ENCODE measurements at regions not wholly inside any gene's neighbourhood (a gene's known extent, or its start where the extent isn't known, plus 50 kb on each side); places are given as distances from the start of the nearest gene placed in this dataset.
A peak's percentile ranks its signal among the peaks of the same experiment; 100 is the strongest.

DNA sequence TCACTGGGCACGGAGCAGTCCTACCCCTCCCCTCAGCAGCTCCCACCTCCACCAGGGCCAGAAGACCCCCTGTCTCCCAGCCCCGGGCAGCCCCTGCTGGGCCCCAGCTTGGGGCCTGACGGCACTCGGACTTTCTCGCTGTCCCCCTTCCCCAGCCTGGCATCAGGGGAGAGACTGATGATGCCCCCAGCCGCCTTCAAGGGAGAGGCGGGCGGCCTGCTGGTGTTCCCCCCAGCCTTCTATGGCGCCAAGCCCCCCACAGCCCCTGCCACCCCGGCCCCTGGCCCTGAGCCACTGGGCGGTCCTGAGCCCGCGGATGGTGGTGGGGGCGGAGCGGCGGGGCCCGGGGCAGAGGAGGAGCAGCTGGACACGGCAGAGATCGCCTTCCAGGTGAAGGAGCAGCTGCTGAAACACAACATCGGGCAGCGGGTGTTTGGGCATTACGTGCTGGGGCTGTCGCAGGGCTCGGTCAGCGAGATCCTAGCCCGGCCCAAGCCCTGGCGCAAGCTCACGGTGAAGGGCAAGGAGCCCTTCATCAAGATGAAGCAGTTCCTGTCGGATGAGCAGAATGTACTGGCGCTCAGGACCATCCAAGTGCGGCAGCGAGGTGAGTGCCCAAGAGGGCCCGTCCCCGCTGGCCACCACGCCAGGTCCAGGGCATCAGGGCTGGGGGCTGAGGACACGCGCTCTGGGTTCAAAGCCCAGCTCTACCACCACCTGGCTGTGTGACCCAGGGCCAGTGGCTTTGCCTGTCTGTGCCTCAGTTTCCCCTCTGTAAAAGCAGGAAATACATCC is 58.6 kb downstream of the PHETA1 start:
- DNase-seq, result no peak

DNA sequence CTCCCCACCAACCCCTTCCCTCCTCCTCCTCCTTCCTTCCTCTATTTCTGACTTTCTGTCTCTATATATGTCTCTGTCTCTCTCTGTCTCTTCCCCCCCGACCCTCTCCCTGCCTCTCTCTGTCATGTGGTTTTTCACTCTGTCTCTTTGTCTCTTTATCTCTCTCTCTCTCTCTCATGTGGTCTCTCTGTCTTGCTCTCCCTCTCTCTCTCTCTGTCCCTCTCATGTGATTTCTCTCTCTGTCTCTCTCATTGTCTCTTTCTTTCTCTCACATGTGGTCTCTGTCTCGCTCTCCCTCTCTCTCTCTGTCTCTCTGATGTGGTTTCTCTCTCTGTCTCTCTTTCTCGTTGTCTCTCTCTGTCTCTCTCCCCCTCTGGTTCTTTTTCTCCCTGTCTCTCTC is 59.3 kb downstream of the PHETA1 start:
- no peak for DNase-seq

DNA sequence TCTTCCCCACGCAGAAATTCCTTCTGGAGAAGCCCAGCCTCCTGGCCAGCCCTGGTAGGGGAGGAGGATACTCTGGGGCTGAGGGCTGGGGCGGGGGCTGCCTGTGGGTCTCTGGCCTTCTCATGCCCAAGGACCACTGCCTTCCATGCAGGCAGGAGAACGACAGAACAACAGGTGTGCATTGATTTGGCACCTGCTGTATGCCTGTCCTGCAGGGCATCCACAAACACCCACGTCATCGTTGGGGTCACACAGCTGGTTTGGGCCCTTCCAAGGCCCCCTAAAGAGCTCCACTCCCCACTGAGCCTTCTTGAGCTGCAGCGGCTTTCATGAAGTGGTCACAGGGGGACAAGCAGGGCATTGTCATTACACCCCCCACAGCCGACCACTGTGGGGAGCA is 60.4 kb downstream of the PHETA1 start:
- no peak for DNase-seq

DNA sequence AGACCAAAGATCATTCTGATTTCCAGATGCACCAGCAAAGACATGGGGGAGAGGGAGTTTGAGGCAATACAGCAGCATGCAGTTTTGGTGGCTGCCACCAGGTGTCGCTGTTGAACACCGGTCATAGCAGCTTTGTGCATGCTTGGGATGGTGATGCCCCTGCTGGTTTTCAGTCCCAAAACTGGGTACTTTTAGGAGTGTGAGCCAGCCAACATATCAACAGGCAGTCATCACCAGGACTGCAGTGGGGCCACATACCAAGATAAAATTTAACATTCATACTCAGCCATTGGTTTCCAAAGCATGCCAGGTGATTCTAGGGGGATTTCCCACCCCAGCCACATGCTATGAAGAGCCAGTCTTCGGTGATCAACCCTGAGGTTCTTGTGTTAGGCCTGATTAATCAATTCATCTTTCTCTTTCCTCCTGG is 64.2 kb downstream of the PHETA1 start:
- DNase-seq, result peak; percentile 79

DNA sequence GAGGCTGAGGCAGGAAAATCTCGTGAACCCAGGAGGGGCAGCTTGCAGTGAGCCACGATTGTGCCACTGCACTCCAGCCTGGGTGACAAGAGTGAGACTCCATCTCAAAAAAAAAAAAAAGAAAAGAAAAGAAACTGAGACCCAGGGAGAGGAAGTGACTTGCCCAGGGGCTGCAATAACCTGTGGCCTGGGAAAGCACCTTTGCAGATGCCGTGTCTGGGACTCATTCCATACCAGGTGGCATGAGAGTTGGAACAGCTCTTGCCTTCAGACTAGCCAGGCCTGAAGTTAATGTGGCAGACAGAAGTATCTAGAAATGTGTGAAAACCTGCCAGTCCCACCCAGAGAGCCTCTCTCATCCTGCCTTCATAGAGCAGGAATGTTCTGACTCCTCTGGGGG is 65.4 kb downstream of the PHETA1 start:
- DNase-seq, result no peak

DNA sequence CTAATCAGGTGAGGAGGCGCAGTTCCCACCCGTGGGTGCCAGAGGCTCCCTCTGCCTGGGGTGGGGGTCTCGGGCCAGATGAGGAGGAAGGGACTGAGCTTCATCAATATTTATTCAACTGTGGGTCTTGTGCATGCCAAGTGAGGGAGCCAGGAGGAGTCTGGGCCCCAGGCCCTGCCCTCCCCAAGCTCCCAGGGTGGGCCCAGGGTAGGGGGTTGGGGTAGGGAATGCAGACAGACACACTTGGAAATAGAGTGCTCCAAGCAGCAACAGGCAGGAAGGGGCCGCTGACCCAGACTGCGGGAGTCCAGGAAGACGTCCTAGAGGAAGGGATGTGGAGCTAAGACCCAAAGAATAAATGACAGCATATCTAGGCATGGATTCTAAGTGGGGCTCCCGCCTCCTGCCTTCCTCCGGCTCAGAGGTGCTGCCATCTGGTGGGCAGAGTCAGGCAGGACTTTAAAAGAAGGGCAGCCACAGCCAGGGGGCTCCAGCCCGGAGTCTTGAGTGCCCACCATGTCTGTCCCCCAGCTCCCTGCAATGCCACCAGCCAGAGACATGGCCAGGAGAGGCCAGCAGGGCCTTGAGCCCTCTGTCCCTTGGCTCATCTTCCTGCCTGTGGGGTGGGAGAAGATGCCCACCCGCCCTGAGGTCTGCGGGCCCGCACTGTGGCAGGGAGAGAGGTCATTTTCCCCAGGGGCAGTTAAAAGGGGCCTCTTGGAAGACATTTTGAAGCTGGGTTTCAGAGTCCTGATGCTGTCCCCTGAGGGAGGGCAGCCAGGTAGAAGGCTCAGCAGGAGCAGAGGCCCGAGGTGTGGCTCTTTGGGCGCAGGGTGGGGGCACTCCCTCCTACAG is 70.1 kb downstream of the PHETA1 start:
- peak; percentile 73 for DNase-seq

DNA sequence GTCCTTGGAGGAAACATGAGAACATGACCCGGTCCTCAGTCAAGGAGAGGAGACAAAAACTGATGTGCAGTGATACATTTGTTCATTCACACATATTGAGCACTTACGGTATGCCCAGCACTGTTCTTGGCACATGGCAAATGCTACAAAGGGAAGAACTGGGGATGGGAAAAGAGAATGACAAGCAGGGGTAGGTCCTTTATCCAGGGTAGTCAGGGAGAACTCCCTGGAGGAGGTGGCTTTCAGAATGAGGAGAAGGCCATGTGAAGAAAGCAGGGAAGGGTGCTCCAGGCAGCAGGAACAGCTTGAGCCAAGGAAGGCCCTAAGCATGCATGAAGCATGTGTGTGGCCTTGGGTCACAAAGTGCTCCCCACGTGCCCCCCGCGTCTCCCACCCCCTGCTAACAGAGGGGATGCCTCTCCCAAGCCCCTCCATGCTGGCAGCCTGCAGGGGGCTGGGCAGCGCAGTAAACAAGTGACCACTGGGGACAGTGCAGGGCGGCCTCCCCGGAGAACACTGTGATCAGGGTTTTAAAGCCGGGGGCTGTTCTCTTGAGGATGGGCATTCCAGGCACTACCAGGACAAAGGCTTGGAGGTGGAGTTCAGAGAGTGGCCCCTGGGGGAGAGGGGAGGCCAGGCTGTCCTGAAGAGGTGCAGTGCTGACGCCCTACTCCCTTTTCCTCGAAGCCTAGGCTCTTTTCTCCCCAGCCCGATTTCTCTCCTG is 71.0 kb downstream of the PHETA1 start:
- DNase-seq, result no peak

DNA sequence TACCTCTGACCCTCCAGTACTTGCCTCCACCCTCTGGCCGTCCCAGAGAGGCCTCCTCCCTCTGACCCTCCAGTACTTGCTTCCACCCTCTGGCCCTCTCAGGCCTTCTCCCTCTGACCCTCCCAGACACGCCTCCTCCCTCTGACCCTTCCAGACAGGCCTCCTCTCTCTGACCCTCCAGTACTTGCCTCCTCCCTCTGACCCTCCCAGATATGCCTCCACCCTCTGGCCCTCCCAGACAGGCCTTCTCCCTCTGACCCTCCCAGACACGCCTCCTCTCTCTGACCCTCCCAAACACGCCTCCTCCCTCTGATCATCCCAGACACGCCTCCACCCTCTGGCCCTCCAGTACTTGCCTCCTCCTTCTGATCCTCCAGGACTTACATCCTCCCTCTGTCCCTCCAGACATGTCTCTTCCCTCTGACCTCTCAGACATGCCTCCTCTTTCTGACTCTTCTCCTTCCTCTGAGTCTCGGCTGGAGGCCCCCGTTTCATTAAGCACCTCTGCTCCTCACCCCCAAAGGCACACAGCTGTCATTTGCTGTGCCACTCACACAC is 71.9 kb downstream of the PHETA1 start:
- no peak for DNase-seq

DNA sequence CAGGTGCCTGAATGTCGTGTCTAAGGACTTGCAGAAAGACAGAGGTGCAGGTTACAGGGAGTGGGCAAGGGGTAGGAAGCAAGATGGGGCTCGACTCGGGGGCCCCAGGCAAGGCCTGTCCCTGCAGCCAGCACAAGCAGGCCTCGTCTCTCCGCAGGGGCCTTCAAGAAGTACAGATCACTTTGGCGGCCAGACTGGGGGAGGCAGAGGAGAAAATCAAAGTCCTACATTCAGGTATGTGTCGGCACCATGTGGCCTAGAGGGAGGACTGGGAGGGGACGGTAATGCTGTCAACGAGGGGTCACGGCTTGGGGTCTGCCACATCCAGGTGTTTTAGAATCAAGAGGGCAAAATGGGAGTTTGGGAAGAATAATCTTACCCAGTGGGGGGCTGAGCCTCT is 73.7 kb downstream of the PHETA1 start:
- DNase-seq, result no peak

DNA sequence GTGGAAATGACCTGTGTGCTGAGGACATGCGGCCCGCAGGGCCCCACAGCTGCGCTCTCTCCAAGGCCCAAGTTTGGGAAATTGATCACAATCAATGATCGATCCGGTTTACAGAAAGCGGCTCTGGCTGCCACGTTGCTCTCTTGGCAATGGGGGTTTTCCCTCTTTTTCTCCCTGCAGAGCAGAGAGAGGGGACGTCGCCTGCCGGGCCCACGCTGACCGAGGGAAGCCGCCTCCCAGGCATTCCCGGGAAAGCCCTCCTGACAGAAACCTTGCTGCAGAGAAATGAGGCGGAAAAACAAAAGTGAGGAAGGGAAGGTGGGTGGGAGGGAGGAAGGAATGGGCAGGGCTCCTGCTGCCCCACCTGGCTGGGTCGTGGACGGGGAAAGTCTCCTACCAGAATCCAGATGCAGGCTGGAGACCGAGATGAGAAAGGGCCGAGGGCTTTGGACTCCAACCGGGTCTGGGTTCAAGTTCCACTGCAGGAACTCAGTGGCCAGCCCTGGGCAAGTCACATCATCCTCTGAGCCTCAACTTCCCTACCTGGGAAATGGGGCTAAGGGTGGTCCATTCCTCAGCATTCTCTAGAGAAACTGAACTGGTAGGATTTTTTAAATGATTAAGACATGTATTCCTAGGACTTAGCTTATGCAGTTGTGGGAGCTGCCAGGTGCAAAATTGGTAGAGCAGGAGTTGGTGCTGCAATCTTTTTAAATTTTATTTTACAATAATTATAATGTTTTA is 75.5 kb downstream of the PHETA1 start:
- no peak for DNase-seq

DNA sequence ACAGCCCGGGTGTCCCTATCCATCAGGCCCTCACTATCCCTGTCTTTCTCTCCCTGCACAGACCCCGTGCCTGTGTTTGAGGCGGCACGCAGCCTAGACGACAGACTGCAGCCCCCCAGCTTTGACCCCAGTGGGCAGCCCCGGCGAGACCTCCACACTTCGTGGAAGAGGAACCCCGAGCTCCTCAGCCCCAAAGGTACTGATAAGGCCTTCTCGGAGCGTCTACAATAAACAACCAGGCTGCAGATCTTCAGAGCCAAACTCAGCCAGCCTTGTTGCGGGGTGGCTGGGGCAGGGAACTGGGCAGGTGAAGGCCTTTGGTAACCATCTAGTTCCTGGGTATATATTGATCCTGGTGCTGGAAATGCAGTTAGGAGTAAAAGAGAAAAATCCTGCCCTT is 77.5 kb downstream of the PHETA1 start:
- DNase-seq, result no peak

DNA sequence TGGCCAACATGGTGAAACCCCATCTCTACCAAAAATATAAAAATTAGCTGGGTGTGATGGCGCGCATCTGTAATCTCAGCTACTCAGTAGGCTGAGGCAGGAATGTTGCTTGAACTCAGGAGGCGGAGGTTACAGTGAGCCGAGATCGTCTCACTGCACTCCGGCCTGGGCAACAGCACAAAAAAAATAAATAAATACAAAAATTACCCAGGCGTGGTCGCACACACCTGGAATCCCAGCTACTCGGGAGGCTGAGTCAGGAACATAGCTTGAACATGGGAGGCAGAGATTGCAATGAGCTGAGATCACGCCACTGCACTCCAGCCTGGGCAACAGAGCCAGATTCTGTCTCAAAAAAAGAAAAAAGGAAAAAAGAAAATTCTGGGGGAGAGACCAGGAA is 80.1 kb downstream of the PHETA1 start:
- no peak for DNase-seq

DNA sequence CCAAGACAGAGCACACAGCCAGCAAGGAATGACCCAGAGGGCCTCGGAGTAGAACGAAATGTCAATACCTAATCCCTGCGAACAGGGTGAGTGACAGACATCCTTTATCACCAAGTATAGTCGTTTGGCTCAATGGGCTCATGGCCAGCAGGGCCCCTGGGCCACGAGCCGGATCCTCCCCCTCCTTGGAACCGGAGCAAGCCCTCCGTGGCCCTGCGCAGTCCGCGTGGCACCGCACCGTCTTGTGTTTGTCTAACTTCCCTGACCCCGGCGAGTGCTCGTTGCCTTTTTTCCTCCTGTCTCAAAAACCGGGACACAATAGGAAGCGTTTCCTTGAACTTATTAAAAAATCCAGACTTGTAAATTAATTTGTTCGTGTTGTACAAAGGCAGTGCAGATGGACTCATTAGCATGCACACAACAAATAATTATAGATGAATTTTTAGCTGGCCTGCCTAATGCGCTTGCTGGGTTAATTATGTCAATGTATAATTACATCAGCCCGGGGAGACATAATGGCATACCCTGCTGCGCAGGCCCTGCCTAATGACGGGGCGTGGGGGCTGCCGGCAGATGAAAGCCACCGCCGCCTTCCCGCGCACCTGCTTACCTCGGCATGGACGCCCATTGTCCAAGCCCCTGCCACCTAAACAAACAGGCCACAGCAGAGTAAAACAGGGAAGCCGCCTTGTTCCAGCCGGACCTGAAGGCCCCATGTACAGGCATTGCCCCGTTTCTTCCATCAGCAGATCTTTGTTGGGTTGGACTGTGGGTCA is 81.6 kb downstream of the PHETA1 start:
- no peak for DNase-seq

DNA sequence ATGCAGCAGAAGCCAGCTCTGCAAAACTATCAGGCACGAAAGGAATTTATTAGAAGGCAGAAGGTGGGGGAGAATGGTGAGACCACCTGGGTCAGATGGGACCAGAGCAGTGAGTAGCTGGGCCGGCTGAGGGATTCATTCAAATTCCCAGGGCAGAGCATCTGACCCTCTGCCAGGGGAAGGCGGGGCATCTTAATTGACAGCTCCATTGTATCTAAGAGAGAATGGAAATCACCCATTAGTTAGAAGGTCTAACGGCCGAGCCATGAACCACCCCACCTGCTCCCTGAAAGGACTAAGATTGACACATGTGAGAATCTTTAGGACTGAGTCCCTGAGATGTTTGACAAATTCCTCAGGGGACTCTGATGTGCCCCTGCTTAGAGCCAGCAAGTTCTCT is 83.7 kb downstream of the PHETA1 start:
- no peak for DNase-seq

DNA sequence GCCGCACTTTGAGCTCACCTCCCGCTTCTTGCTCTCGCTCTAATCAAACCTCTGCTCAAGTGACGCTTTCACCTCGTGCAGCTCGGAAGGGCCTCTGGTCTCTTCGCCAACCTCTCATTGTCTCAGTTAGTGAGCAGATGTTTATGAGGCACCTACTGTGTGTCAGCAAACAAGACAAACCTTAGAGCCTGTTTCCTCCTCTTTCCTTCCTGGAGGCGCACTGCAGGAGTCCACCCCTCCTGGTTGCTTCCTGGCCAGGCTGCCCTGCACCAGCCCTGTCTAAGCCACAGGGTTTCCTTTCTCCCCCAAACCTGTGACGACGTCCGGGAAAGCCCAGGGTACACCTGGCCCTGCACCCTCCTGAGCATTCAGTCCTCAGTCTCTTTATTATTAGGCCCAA is 84.2 kb downstream of the PHETA1 start:
- DNase-seq, result no peak

DNA sequence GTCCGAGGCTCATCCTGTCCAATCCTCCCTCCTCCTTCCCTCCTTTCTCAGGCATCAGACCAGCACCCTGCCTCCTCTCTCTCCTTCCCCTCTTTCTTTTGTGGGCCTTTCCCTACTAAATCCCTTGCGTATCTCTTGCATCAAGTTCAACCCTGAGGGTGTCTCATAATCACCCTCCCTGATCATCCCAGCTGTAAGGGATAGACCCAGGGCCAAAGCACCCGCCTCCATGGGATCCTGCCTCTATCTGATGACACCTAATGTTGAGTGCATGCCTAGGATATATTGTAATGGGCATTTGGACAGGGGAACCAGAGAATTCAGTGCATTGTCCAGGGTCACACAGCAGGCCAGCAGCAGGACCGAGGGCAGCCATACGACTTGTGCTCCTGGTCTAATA is 84.9 kb downstream of the PHETA1 start:
- no peak for DNase-seq

DNA sequence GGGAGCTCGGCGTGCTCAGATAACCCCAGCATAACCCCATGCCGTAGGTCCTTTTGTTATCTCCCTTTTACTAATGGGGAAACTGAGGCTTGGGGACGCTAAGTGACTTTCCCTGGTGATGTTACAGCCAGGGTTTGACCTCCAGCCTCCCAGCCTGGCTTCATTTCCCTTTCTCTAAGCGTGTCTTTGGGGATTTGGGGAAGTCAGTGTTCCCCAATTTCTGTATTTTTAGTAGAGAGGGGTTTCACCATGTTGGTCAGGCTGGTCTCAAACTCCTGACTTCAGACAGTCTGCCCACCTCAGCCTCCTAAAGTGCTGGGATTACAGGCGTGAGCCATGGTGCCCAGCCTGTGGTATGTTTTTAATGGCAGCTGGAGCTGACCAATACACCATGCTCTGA is 85.4 kb downstream of the PHETA1 start:
- no peak for DNase-seq

DNA sequence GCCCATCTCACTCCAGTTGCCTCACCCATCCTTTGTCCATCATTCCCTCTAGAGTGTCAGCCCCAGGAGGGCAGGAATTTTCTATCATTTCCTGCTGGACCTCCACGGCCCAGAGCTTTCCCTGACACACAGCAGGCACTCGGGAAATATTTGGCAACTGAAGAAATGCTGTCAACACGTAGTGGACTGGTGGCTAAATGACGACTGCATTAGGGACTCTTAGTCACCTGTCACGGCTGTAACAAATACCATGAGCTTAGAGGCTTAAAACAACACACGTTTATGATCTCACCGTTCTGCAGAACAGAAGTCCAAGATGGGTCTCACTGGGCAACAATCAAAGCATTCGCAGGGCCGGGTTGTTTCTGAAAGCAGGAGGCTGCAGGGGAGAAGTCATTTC is 91.3 kb downstream of the PHETA1 start:
- no peak for DNase-seq

DNA sequence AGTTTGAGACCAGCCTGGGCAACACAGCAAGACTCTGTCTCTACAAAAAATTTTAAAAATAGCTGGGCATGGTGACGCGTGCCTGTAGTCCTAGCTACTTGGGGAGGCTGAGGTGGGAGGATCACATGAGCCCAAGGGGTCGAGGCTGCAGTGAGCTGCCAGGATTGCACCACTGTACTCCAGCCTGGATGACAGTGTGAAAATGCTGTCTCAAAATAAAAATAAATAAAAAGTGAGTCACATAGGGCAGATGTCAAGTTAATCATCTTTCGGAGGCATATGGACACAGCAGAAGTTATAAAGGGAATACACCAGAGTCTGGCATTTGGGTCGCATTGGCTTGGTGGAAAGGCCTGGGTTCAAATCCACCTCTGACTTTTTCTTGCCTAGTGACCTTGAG is 92.7 kb downstream of the PHETA1 start:
- DNase-seq, result no peak

DNA sequence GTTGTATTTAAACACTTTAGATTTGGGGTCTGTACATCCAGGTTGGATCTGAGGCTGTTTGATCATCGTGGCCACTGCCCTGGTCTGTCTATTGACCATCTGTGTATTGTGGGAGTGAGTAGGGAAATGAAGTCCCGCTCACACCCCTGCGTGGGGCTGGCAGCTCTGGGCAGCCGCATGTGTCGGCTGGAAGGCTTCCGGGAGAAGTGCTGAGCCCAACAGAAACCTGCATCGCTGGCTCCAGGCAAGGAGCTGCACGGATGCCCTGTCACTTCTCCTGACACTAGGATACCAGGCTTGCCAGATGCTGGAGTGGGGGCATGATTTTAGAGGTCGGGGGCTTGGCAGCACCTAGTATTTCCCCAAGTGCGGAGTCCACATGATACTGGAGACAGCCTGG is 93.6 kb downstream of the PHETA1 start:
- no peak for DNase-seq

DNA sequence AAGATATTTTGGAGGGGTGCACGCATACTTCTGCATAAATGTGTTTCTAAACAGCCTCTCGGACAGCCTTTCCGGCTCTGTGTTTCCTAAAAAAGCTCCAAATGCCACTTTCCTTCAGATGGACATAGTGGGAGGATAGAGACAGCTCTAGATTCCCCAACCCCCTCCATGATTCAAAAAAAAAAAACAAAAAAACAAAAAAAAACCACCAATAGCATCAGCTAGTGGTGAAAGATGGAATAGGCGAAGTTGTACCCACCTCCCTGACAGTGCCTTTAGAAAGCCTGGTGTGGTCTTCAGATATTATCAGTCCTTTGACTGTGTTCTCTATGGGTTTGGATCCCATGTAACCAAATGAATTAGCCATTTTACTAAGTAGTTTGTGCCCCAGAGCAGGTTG is 94.1 kb downstream of the PHETA1 start:
- no peak for DNase-seq

Measured in stimulated activated CD8-positive, alpha-beta memory T cell treated with anti-CD3 and anti-CD28 coated beads, Interleukin-4, amount 100 ng/mL, for 48 hours (primary cell).